Amniotic stem cell (primary cell): ENCODE measurements at regions not wholly inside any gene's neighbourhood (a gene's known extent, or its start where the extent isn't known, plus 50 kb on each side); places are given as distances from the start of the nearest gene placed in this dataset.
"Not testable (repeated sequence)": the region's sequence is repeated elsewhere in the genome, so short reads cannot be mapped to it uniquely, and the experiment has no call there.

Experiments used
- DNase-seq: peaks from one replicate; lab custom pipeline; 2025; lab: John Stamatoyannopoulos, UW

DNA sequence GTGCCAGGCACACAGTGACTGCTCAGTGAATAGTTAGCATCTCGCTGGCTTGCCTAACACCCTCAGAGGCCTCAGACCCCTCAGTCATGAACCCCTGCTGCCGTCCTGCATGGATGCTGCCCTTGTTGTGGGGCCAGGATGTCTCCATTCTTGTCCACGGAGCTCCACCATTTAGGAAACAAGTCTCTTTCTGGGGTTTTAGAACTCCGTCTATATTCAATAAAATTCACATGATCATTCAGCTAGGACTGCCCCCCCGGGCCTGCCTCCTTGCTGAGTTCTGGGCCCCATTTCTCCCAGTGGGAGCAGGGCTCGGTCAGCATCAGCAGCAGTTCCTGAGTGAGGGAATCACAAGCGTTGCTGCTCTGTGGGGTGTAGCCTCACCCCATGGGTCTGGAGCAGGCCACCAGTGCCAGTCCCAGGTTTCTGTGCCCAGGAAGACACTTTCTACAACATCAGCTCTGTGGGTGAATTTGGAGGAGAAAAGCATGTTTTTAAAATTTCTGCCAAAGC is 134.1 kb downstream of the RHOU start:
- no peak for DNase-seq

- no peak for DNase-seq
Observed at GRCh38 chr1:228870041-228870713, 134.9 kb downstream of the RHOU start.

- no peak for DNase-seq
Observed at GRCh38 chr1:228871314-228872061, 136.2 kb downstream of the RHOU start.

DNA sequence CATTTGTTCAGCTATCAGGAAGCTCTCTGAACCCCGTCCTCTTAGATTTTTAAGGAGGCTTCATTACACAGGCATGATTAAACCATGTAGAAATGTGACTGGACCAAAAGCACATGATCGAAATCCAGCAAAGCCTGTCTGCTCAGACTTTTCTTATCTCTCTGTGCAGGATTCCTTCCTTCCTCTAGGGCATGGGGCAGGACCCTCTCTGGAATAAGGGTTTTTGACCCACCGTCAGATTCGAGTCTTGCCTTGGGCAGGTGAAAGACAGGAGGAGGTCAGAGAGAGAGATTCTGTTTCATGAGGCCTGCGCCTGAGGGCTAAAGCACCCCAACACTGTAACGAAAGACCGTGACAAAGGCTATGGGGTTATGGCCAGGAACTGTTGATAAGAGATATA is 136.8 kb downstream of the RHOU start:
- DNase-seq: no peak

GRCh38 chr1:228873709-228874108 is 138.4 kb downstream of the RHOU start:
- no peak for DNase-seq

GRCh38 chr1:228875741-228876140 is 140.5 kb downstream of the RHOU start:
- no peak for DNase-seq

DNA sequence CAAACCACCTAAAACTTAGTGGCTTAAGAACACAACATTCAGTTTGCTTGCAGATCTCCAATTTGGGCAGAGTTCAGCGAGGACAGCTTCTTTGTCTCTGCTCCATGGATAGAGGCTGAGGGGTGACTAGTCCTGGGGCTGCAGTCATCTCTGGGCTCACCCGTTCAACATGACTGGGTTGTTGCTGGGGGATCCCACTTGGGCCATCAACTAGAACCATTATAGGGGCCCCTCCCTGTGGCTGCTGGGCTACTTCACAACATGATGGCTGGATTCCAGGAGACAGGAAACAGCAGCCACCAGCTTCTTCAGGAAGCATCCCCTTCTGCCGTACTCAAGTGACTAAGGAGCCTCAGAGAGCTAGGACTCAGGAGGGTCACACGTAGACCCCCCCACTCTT is 140.9 kb downstream of the RHOU start:
- no peak for DNase-seq

GRCh38 chr1:228879164-228879563 is 143.9 kb downstream of the RHOU start:
- no peak for DNase-seq

- no peak for DNase-seq
Observed at GRCh38 chr1:228882041-228882770, 146.9 kb downstream of the RHOU start.

DNA sequence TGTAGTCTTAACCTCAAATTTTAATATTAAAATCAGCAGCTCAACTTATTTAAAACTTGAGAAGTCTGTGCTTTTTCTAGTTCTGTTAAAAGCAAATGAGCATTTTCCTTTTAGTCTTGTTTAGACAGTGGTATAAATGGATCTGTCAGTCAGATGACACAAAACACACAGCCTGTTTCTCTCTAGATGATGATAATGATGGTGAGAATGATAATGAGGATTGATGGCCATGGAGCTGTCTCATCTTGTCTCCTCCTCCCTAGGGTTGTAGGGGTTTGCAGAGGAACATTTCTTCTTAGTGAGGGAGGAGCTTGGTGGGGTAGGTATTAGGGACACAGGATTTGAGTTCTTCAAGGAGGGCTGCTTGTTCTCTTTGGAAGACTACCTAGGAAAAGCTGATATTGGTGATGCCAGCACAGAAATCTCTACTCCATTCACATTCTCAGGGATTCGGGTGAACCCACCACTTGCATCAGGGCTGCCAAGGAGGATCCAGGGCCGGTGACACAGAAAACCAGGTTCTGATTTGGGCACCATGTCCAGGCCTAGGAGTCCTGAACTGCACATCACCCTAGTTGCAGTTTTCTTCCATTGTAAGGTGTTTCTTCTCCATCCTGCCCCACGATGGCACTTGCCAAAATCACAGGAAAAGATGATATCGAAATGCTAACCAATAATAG is 147.6 kb downstream of the RHOU start:
- DNase-seq: no peak

- no peak for DNase-seq
Observed at GRCh38 chr1:228883535-228883934, 148.3 kb downstream of the RHOU start.

GRCh38 chr1:228884196-228884595 is 148.9 kb downstream of the RHOU start:
- DNase-seq: no peak

DNA sequence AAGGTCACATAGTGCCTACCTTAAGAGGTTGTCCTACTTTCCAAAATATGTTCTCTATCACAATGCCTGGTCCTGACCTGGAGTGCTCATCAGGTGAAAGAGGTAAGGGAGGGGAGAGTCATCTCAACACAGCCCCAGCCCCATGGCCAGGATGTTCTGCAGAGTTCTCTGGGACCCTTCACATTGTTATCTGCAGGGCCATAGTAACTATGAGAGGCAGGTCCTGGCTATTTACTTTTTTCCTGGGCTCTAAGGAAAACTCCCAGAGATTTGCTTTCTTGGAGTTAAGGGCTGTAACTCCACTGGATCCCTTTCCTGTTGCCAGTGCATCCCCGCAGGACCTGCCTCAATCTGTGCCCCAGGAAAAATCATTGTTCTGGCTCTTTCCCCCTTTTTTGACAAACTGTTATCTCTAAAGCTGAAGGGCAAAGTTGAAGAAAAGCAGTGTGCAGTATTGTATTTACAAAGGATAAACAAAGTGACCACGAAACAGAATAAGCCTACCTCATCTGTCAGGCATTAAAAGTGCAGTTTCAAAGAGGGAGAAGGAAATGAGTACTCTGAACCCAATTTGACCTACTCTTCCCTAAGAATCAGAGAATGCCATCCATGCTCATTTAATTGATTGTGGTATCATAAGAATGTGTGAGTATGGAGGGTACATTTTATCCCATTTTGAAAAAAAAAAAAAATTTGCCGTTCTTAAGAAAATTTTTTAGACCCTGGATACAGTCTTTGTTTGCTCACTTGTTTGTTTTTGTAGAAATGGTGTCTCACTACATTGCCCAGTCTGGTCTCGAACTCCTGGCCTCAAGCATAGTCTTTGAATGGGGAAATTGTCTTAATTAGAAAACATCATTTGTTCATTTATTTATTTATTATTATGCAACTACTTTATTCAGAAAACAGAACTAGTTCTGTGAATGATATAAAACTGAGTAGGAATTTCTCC is 149.6 kb downstream of the RHOU start:
- no peak for DNase-seq

DNA sequence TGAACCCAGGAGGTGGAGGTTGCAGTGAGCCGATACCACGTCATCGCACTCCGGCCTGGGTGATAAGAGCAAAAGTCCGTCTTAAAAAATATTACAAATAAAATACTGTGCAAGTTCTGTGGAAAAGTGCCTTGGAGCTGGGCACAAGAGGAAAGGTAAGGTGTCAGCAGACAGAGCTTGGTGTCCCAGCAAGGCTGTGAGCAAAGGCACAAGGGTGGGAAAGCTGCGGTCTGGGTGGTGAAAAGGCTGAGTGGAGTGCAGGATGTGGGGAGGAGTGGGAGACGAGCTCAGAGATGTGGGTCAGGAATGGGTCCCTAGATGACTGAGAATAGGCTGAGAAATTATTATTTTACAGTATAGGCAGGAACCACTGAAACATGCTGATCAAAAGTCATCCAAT is 150.6 kb downstream of the RHOU start:
- DNase-seq: no peak

GRCh38 chr1:228887101-228887500 is 151.8 kb downstream of the RHOU start:
- DNase-seq: no peak

- DNase-seq: no peak
Observed at GRCh38 chr1:228887960-228888359, 152.7 kb downstream of the RHOU start.

GRCh38 chr1:228889289-228889688 is 154.0 kb downstream of the RHOU start:
- no peak for DNase-seq

DNA sequence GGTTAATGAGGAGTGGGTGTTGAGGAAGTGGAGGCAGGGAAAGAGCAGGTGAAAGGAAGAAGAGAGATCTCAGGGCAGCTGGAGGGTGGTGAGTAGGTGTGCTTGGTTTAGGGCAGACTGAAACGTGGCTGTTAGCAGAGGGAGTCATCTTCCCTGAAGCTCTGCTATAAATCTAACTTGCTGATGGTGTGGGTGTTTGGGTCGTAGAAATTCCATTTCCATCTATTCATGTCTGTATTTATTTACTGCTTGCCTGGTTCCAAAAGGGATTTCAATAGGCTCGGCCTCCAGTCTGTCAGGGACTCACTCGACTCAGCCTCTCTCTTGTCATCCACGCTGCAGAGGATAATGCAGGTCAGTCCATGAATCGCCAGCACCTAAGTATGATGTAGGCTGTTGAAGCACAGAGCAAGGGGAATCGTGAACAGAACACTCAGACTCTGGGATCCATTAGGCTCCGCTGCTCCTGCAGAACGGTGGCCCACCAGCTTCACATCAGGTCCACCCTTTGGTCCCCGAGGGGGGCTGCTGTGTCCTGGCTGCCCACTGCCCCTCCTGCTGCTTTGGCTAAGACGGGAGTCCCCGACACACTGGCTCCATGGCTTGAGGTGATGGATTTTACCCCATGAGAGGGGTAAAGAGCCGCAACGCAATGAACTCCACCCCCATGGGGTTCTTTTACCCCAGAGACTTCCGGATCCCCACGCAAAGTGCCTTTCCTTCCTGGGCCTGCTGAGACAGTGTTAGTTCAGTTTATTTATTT is 156.2 kb downstream of the RHOU start:
- no peak for DNase-seq

DNA sequence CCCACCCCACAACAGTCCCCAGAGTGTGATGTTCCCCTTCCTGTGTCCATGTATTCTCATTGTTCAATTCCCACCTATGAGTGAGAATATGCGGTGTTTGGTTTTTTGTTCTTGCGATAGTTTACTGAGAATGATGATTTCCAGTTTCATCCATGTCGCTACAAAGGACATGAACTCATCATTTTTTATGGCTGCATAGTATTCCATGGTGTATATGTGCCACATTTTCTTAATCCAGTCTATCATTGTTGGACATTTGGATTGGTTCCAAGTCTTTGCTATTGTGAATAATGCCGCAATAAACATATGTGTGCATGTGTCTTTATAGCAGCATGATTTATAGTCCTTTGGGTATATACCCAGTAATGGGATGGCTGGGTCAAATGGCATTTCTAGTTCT is 156.9 kb downstream of the RHOU start:
- not testable (repeated sequence) for DNase-seq

GRCh38 chr1:228894442-228894989 is 159.2 kb downstream of the RHOU start:
- no peak for DNase-seq
